SJSA1 (cell line): ENCODE measurements at regions not wholly inside any gene's neighbourhood (a gene's known extent, or its start where the extent isn't known, plus 50 kb on each side); places are given as distances from the start of the nearest gene placed in this dataset.

Experiments
- DNase-seq, 2 experiments: peaks; one replicate each; pipeline ENCODE4 v3.0.0-alpha.2; 2015 to 2020; ENCODE audit warnings: low spot score in 2 of 2, low read depth in 1 of 2
- H3K27ac ChIP-seq: fragments of 250-450 bp; sonication (Bioruptor Pico); 2 replicates; pipeline ENCODE4 v1.5.1; 2020; ENCODE audit warnings: mild to moderate bottlenecking, moderate library complexity
- H3K27me3 ChIP-seq: fragments of 250-450 bp; sonication (Bioruptor Pico); replicated peaks from 2 replicates; pipeline ENCODE4 v1.5.1; 2020; ENCODE audit warnings: mild to moderate bottlenecking, moderate library complexity
- H3K36me3 ChIP-seq: fragments of 250-450 bp; sonication (Bioruptor Pico); 2 replicates; pipeline ENCODE4 v1.5.1; 2020; ENCODE audit warnings: mild to moderate bottlenecking
- H3K4me1 ChIP-seq: fragments of 250-450 bp; sonication (Bioruptor Pico); replicated peaks from 2 replicates; pipeline ENCODE4 v1.6.1; 2021; ENCODE audit warnings: mild to moderate bottlenecking
- H3K4me3 ChIP-seq: fragments of 250-450 bp; sonication (Bioruptor Pico); 2 replicates; pipeline ENCODE4 v1.5.1; 2020; ENCODE audit warnings: mild to moderate bottlenecking
- H3K9me3 ChIP-seq: fragments of 250-450 bp; sonication (Bioruptor Pico); replicated peaks from 2 replicates; pipeline ENCODE4 v1.5.1; 2020; ENCODE audit warnings: mild to moderate bottlenecking

DNA sequence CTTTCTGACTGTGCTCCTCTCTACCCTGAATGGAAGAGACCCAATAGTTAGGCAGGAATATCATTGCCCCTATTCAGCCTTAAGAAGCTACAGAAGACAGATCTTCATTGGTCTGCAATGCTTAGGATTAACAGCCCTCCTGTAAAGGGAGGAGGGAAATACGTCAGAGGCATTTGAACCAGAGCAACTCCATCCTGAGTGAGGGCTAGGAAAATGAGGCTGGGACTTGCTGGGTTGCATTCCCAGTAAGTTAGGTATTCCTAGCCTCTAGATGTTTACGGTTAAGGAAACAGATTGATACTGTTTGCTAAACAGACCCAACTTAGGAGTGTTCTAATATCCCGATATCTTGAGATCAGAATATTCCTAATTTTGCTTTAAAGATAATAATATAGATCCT, 63.5 kb downstream of the PCDH18 start:
- Histone ChIP-seq H3K27ac (no peak overlapping the region), H3K4me3 (no peak overlapping the region), H3K27me3 (no peaks in the 10 kb centered on the region), H3K36me3 (no peaks in the 10 kb centered on the region), H3K4me1 (no peaks in the 10 kb centered on the region), H3K9me3 (no peaks in the 10 kb centered on the region)
- DNase-seq = no peak

DNA sequence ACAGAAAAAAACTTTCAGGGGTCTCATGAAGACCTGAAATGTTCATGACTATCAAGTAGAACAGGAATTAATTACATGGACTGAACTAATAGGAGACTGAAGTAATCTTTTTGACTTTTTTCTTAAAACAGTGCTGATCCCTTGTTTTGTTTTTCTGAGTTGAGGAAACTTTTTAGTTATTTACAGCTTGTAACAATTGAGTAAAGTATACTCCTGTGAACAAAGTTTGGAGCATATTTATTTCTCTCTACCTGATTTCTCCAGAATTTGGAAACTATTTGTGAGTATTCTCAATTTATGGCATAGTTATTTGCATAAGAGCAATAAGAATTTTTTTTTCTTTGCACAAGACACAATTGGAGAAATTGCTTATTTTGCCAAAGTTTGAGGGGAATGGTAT, 64.8 kb downstream of the PCDH18 start:
- Histone ChIP-seq H3K4me3 (no peak overlapping the region), H3K27me3 (no peaks in the 10 kb centered on the region), H3K27ac (no peak overlapping the region), H3K9me3 (no peaks in the 10 kb centered on the region), H3K36me3 (no peaks in the 10 kb centered on the region), H3K4me1 (no peaks in the 10 kb centered on the region)
- no peak for DNase-seq

DNA sequence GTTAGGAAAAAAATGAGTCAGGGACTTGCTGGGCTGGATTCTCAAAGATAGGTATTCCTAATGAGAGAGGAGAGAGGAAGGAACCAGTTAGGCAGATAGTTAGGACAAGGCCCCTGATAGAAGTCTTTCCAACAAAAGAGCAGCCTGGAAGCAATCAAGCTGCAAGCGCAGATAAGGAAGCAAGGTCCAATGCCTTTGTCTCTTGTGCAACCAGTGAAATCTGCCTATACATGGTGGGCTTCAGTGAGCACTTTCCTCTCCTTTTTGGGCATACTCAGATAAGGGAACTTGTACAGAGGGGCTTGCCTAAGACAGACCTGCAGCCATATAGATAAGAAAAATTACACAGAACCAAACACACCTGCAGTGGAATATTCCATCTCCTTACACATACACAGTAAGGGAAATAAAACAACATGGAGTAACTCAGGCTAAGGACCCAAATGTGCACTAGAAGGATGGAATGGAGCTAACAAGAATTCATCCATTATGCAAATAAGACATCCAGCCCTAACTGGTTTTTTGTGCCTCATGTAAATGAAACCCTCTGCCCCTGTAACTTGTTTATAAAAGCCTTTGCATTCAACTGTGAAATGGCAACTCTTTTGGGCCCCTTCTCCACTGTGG, 68.8 kb downstream of the PCDH18 start:
- Histone ChIP-seq H3K36me3 (no peaks in the 10 kb centered on the region), H3K4me1 (no peaks in the 10 kb centered on the region), H3K4me3 (no peak overlapping the region), H3K9me3 (no peaks in the 10 kb centered on the region), H3K27ac (no peak overlapping the region), H3K27me3 (no peaks in the 10 kb centered on the region)
- DNase-seq = no peak

DNA sequence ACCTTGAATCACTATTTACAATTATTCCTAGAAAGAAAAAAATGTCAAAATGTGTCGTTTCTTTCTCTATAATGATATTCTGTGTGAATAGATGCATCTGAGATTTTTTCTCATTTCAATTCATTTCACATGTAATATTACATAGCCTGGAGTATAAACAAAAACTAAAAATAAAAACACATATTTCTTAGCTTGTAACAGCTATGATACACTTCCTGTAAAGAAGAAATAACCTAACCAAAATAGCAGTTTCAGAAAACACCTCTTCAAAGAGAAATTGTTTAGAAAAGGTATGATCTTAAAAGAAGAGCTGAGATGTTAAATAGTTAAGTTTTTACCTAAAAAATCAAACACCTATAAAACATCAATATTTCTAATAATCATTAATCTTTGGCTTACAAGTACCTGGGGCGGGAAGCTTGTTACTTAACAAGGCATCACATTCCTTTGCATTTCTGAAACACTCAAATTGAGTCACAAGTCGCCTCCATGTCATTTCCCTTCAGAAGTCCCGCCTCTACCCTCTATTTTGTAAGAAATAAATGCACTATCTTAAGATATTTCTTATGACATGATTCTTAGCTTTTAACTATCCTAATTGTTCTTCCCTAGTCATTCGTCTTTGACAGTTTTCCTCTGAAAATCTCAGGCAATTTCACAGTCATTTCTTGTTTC, 76.5 kb downstream of the PCDH18 start:
- H3K36me3 ChIP-seq = no peaks in the 10 kb centered on the region
- no peak overlapping the region for H3K27ac ChIP-seq
- H3K4me3 ChIP-seq = no peak overlapping the region
- H3K27me3 ChIP-seq = no peaks in the 10 kb centered on the region
- H3K4me1 ChIP-seq = no peaks in the 10 kb centered on the region
- DNase-seq = no peak
- no peaks in the 10 kb centered on the region for H3K9me3 ChIP-seq

DNA sequence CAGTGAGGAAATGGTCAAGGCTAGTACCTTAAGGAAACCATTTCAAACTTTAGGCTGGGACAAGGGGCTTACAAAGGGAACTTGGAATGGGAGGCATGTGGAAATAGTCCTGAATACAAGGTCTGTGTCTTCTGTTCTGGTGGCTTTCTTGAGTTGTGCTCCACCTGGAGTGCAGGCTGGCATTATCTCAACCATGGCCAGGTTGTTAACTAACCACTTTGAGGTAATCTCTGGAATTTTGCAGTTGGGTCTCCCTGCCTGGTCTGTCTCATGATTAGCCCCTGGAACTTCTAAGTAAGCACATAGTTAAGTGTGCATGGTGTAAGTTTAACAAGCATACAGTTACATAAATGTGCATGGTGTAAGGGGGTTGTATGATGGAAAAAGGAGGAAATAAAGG, 77.5 kb downstream of the PCDH18 start:
- no peak overlapping the region for H3K4me3 ChIP-seq
- no peaks in the 10 kb centered on the region for H3K27me3 ChIP-seq
- no peaks in the 10 kb centered on the region for H3K36me3 ChIP-seq
- H3K4me1 ChIP-seq = no peaks in the 10 kb centered on the region
- H3K9me3 ChIP-seq = no peaks in the 10 kb centered on the region
- H3K27ac ChIP-seq = no peak overlapping the region
- no peak for DNase-seq

DNA sequence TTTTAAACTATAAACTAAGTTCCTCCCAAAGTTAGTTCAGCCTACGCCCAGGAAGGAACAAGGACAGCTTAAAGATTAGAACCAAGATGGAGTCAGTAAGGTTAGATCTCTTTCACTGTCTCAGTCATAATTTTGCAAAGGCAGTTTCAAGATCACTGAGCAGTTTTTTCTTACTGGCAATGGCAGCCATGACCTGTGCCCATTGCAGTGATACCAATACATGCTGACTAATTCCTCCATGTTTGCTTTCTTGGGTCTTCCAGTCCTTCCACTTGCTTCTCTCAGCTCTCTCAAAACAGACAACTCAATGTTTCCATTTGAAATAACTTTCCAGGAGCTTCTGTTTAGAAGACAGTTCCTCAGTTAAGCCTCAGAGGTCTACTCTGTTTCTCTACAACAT, 79.5 kb downstream of the PCDH18 start:
- H3K4me3 ChIP-seq = no peak overlapping the region

DNA sequence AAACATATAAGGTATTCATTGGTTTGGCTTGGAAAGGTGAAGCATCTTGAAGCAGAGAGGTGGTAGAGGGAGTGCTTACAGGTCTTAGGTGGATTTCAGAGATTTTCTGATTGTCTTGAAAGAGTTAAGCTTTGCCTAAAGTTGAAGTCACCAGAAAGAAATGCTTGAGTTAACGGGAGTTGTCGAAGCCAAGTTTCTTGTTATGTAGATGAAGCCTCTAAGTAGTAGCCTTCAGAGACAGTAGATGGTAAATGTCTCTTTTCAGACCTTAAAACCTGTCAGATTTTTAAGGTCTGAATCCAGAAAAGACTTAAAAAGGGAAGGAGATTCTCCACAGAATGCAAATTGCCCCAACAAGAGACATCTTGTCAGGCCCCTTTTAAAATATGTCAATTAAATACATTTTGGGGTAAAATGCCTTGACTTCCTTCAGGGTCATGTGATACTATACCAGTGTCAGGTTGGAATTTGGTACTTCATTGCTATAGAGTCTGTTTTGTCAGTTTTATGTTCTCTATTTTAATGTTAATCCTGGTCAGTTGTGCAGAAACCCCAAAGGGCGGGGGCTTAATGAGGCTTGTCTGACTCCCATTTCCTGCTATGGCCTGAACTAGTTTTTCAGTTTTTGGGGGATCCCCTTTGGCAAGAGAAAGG, 81.0 kb downstream of the PCDH18 start:
- DNase-seq = no peak
- Histone ChIP-seq H3K27me3 (no peaks in the 10 kb centered on the region), H3K36me3 (no peaks in the 10 kb centered on the region), H3K27ac (no peak overlapping the region), H3K4me1 (no peaks in the 10 kb centered on the region), H3K9me3 (no peaks in the 10 kb centered on the region), H3K4me3 (no peak overlapping the region)

More for the DNA sequence above, 79.5 kb downstream of the PCDH18 start:
- no peak overlapping the region for H3K27ac ChIP-seq
- H3K4me1 ChIP-seq = no peaks in the 10 kb centered on the region
- no peaks in the 10 kb centered on the region for H3K36me3 ChIP-seq
- no peaks in the 10 kb centered on the region for H3K27me3 ChIP-seq
- DNase-seq = no peak
- no peaks in the 10 kb centered on the region for H3K9me3 ChIP-seq

DNA sequence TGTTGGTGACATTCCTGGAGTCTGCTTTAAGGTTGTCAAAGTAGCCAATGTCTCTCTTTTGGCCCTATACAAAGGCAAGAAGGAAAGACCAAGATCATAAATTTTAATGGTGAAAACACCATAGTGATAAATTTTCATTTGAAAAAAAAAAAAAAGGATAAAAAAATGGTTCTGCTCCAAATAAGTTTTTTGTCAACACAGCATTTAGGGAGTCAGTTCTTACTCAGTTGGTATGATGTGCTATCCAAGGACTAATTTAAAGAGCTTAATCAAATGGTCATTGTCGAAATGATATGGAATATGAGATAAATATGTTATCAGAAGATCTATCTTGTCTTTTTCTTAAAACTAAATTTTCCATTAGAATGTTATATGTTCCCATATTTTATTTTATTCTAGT, 83.9 kb downstream of the PCDH18 start:
- no peak overlapping the region for H3K4me3 ChIP-seq
- H3K27ac ChIP-seq = no peak overlapping the region
- no peaks in the 10 kb centered on the region for H3K9me3 ChIP-seq
- no peaks in the 10 kb centered on the region for H3K36me3 ChIP-seq
- no peak for DNase-seq
- no peaks in the 10 kb centered on the region for H3K27me3 ChIP-seq
- H3K4me1 ChIP-seq = no peaks in the 10 kb centered on the region

DNA sequence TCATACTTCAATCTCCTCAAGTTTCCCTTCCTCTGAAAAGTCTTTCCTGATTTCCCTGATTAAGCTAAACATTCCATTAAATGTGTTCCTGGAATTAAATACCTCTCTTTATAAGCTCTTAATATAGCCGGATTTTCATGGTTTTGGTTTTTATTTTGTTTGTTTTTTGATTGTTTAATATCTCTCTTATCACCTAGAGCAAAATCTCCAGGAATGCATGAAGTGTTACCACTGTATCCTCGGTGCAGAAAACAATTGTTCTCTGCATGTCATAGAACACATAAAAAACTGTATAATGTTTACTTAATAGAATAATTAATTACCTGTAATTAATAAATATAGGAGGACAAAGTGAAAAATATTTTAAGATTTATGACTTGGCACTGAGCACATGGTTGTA, 86.2 kb downstream of the PCDH18 start:
- Histone ChIP-seq H3K36me3 (no peaks in the 10 kb centered on the region), H3K27ac (no peak overlapping the region), H3K27me3 (no peaks in the 10 kb centered on the region), H3K4me3 (no peak overlapping the region), H3K9me3 (no peaks in the 10 kb centered on the region), H3K4me1 (no peaks in the 10 kb centered on the region)
- no peak for DNase-seq

DNA sequence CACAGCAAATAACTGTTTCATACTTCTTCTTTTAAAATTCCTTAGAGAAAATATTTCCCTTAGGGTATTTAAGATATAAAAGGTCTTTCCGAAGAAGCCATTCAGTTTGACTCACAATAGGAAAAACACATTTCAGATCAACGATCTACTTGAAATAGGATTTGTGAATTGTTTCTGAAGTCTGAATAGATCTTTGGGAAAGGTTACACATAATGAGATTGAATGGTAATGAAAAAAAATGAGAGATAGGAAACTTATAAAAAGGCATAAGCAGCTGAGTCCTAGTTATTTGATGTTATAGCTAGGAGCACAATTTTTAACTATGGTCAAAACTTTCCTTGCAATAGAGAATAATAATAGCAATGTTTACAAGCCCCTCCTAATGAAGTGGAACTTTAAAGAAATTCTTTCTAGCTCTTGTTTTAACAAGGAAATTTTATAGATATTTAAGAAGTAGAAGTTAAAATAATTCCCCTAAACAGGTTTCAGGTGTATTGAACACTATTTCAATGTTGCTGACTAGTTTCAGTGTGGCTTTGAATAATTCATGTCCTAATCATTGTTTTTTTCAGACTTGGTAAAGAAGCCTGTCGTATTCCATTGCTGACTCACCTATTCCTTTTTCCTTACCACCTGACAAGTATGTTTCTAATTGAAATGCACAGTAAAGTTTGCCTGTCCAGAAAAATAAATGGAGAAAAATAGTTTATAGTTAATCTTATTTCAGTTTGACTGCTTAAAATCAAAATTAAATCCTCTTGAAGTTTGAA, 89.1 kb downstream of the PCDH18 start:
- H3K4me1 ChIP-seq = no peaks in the 10 kb centered on the region
- H3K36me3 ChIP-seq = no peaks in the 10 kb centered on the region
- H3K4me3 ChIP-seq = no peak overlapping the region
- H3K9me3 ChIP-seq = no peaks in the 10 kb centered on the region
- H3K27me3 ChIP-seq = no peaks in the 10 kb centered on the region
- no peak overlapping the region for H3K27ac ChIP-seq
- no peak for DNase-seq

DNA sequence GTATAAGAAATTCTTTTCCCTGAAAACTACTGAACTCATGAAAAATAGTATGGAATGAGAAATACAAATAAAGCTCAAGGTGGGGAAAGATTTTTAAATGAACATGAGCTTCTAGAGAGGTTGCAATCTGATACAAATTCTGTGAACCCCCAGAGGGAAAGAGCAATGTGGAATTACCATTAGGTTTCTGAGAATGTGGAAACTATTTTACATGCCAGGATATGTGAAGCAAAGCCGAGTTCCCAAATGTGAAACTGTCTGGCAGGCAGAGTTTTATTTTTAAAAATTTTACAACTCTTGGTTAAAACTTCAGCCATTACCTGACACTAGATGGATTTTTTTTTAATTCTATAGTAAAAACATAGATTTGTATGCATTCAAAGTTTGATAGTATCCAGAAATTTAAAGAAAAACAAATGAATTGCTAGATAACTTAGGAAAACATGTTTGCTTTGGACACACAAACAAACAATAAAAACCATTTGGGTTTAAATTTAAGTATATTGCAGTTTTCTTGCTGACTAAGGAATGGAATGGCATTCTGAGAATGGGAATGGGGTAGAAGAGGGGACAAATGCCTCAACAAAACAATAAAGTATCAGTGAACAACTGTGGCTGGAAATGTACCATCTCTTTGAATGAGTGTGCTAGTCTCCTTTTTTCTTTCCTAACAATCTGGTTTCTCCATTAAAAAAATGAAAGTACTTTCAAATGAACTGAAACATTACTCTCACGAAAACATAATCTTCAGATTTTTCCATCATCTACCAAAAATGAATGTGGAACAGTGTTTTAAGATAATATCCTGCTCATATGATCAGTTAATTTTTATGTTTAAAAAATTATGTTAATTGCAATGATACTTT, 99.6 kb downstream of the PCDH18 start:
- H3K9me3 ChIP-seq = no peaks in the 10 kb centered on the region
- H3K4me3 ChIP-seq = no peak overlapping the region
- H3K4me1 ChIP-seq = no peaks in the 10 kb centered on the region
- DNase-seq = no peak
- no peaks in the 10 kb centered on the region for H3K27me3 ChIP-seq
- H3K36me3 ChIP-seq = no peaks in the 10 kb centered on the region
- no peak overlapping the region for H3K27ac ChIP-seq

DNA sequence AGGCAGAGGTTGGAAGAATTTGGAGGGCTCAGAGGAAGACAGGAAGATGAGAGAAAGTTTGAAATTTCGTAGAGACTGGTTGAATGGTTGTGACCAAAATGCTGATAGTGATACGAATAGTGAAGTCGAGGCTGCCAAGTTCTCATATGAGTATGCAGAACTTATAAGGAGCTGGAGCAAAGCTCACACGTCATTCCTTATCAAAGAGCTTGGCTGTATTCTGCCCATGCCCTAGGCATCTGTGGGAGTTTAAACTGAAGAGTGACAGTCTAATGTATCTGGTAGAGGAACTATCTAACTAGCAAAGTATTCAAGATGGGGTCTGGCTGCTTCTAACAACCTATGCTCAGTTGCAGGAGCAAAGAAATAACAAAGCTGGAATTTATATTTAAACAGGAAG, 102.1 kb downstream of the PCDH18 start:
- Histone ChIP-seq H3K4me3 (no peak overlapping the region), H3K9me3 (no peaks in the 10 kb centered on the region), H3K4me1 (no peaks in the 10 kb centered on the region), H3K27ac (no peak overlapping the region), H3K27me3 (no peaks in the 10 kb centered on the region), H3K36me3 (no peaks in the 10 kb centered on the region)
- no peak for DNase-seq

DNA sequence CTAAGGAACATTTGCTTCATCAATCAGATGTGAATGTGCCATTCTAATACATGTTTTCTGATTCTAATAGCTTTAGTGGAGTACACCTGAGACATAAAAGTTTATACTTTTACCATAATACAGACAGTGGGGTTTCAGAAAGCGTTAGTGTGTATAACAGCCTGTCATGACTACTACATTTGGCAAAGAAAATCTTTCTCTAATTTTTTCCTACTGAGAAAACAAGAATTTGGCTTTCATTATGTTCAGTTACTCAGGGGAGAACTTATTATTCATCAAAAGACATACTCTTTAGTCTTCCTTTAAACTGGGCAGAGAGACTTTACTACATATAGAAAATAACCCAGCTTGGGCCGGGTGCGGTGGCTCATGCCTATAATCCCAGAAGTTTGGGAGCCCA, 104.9 kb downstream of the PCDH18 start:
- Histone ChIP-seq H3K36me3 (no peaks in the 10 kb centered on the region), H3K4me3 (no peak overlapping the region)
- no peak for DNase-seq

More for the DNA sequence above, 104.9 kb downstream of the PCDH18 start:
- Histone ChIP-seq H3K9me3 (no peaks in the 10 kb centered on the region), H3K4me1 (no peaks in the 10 kb centered on the region), H3K27ac (no peak overlapping the region), H3K27me3 (no peaks in the 10 kb centered on the region)
